Thyroid gland (tissue), 4 donors: ENCODE measurements at regions not wholly inside any gene's neighbourhood (a gene's known extent, or its start where the extent isn't known, plus 50 kb on each side); places are given as distances from the start of the nearest gene placed in this dataset.

ENCODE experiments used
- DNase-seq, 2 donors: peaks; one replicate each; pipeline ENCODE4 v3.0.0-alpha.2; 2019
- H3K27ac ChIP-seq, 3 donors: fragments of 200-600 bp; sonication (generic); 1 replicate in 2 of 3; 2 replicates in 1 of 3; pipeline ENCODE4 v1.5.1; 2016 to 2019; ENCODE audit warnings: mild to moderate bottlenecking in 1 of 3, moderate library complexity in 1 of 3
- H3K27me3 ChIP-seq: fragments of 200-600 bp; sonication (generic); one replicate; pipeline ENCODE4 v1.5.1; 2019
- H3K36me3 ChIP-seq, 2 donors: fragments of 200-600 bp; sonication (generic); one replicate each; pipeline ENCODE4 v1.5.1; 2016 to 2019
- H3K4me1 ChIP-seq, 2 donors: fragments of 200-600 bp; sonication (generic); one replicate each; pipeline ENCODE4 v1.5.1; 2017 to 2019
- H3K4me3 ChIP-seq, 3 donors: fragments of 200-600 bp; sonication (generic); replicated peaks in 1 of 3; 1 replicate in 2 of 3; 2 replicates in 1 of 3; pipeline ENCODE4 v1.5.1; 2016; ENCODE audit warnings: mild to moderate bottlenecking in 1 of 3
- H3K9me3 ChIP-seq: fragments of 200-600 bp; sonication (generic); one replicate; pipeline ENCODE4 v1.5.1; 2017
- POLR2A ChIP-seq, 2 donors: fragments of 450-650 bp; IDR thresholded peaks; one replicate each; pipeline ENCODE4 v1.6.1; 2017; ENCODE audit warnings: antibody characterized with exemption in 2 of 2, mild to moderate bottlenecking in 2 of 2, moderate library complexity in 1 of 2
- WGBS, 2 donors: methylation state at CpG; one replicate each; pipeline ENCODE4 v1.1.5; 2017; 5-methylcytosine and 5-hydroxymethylcytosine counted together
- intact Hi-C: fragments of 100-400 bp; cut with DNase I; formaldehyde crosslinking; loops from one replicate; pipeline ENCODE4 v1.15.1; 2023
- TF ChIP-seq, protein P1 (sequence below), 6 experiments: fragments of 200-600 bp in 3 of 6; fragments of 450-650 bp in 3 of 6; sonication (generic) in 3 of 6; IDR thresholded peaks; one replicate each; pipeline ENCODE4 v1.5.1; 2016 to 2019; ENCODE audit warnings: antibody characterized with exemption in 6 of 6, mild to moderate bottlenecking in 2 of 6, inconsistent platforms in 1 of 6, moderate library complexity in 1 of 6

DNA sequence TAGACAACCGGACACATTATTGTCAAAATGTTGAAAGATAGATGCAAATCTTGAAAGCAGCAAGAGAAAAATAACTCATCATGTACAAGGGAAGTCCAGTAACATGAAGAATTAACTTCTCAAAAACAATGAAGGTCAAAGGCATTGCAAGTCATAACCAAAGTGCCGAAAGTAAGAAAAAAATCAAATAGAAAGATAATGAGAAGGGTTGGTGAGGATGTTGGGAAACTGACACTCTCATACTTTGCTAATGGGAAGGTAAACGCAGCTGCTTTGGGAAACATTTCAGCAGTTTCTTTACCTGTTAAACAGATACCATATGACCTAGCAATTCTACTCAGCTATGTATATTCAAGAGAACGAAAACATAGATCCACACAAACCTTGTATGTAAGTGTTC, 303.0 kb downstream of the ARL4A start:
- intact Hi-C loops: no loop called here
- WGBS, 2 donors: 92 to 98% methylated on average over 4 of the region's 4 CpGs
- Histone ChIP-seq H3K4me1 (no peaks in the 10 kb centered on the region), H3K36me3 (no peaks in the 10 kb centered on the region), H3K27ac (no peak overlapping the region), H3K27me3 (no peaks in the 10 kb centered on the region), H3K4me3 (no peak overlapping the region), H3K9me3 (no peaks in the 10 kb centered on the region)
- DNase-seq: no peak
- TF ChIP-seq, protein P1, sequence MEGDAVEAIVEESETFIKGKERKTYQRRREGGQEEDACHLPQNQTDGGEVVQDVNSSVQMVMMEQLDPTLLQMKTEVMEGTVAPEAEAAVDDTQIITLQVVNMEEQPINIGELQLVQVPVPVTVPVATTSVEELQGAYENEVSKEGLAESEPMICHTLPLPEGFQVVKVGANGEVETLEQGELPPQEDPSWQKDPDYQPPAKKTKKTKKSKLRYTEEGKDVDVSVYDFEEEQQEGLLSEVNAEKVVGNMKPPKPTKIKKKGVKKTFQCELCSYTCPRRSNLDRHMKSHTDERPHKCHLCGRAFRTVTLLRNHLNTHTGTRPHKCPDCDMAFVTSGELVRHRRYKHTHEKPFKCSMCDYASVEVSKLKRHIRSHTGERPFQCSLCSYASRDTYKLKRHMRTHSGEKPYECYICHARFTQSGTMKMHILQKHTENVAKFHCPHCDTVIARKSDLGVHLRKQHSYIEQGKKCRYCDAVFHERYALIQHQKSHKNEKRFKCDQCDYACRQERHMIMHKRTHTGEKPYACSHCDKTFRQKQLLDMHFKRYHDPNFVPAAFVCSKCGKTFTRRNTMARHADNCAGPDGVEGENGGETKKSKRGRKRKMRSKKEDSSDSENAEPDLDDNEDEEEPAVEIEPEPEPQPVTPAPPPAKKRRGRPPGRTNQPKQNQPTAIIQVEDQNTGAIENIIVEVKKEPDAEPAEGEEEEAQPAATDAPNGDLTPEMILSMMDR (IDR thresholded peaks at IDR 0.05): no peak
- no peak for TF ChIP-seq POLR2A (IDR thresholded peaks at IDR 0.05)

DNA sequence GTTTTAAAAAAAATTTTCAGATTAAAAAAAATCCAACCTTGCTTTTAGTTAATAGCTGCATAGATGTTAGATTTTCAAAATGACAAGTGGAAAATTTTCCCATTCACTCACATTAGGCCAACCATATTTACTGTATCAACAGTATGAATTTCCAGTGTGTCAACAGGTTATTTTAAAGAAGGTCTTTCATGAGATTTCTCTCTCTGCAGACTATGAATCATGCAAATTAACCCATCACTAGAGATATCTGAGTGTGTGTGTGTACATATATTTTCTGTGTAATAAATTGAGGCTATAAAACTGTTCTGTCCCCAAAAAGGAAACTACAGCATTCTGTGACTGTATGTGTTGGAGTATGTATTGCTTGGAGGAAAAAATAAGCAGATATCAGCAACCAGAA, 305.6 kb downstream of the ARL4A start:
- intact Hi-C loops: no loop called here
- Histone ChIP-seq H3K36me3 (no peaks in the 10 kb centered on the region), H3K27ac (no peak overlapping the region), H3K9me3 (no peaks in the 10 kb centered on the region), H3K27me3 (no peaks in the 10 kb centered on the region), H3K4me1 (no peaks in the 10 kb centered on the region), H3K4me3 (no peak overlapping the region)
- TF ChIP-seq, protein P1 (IDR thresholded peaks at IDR 0.05): no peak
- TF ChIP-seq POLR2A (IDR thresholded peaks at IDR 0.05): no peak
- no peak for DNase-seq

DNA sequence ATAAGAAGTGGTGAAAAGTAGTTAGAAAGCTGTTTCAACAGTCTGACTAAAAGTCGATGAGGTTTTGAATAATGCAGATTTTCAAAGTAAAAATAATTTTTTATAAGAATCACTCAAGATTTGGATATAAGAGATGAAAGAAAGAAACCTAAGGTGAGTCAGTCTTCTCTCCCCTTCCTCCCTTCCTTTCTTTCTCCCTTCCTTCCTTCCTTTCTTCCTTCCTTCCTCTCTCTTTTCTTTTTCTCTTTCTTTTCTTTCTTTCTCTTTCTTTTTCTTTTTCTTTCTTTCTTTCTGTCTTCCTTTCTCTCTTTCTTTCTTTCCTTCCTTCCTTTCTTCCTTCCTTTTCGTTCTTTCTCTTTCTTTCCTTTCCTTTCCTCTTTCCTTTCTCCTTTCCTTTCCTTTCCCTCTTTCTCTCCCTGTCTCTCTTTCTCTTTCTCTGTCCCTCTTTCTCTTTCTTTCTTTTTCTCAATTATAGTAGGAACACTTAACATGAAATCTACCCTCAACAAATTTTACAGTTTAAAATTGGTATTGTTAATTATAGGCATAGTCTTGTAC, 308.6 kb downstream of the ARL4A start:
- DNase-seq: no peak
- 84 to 87% methylated on average over 2 of the region's 2 CpGs for WGBS, 2 donors

DNA sequence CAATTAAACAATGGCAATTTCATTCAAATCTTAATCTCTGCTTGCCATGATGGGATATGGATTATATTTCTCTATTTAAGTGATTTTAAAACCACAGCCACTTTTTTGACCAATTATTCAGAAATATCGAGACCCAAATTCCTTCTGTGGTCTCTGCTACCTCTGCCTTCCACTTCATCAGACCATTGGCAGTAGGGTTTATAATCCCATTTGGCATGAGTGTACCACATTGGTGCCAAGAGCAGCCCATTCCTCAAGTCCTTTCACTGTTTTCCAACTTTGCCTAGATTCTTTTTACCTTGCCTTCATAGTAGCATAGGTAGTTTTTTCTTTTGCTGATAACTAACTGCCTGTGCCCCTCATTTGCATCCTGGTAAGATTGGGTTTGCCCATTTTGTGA, 319.9 kb downstream of the ARL4A start:
- Histone ChIP-seq H3K36me3 (no peaks in the 10 kb centered on the region), H3K27me3 (no peaks in the 10 kb centered on the region), H3K4me1 (no peaks in the 10 kb centered on the region), H3K9me3 (no peaks in the 10 kb centered on the region), H3K27ac (no peak overlapping the region), H3K4me3 (no peak overlapping the region)
- DNase-seq: no peak
- intact Hi-C loops: no loop called here
- WGBS, 2 donors: 93 to 100% methylated on average over 1 of the region's 1 CpG
- no peak for TF ChIP-seq POLR2A (IDR thresholded peaks at IDR 0.05)
- TF ChIP-seq, protein P1 (IDR thresholded peaks at IDR 0.05): no peak

More for the DNA sequence above, 308.6 kb downstream of the ARL4A start:
- no peaks in the 10 kb centered on the region for H3K9me3 ChIP-seq
- no peaks in the 10 kb centered on the region for H3K36me3 ChIP-seq
- TF ChIP-seq, protein P1 (IDR thresholded peaks at IDR 0.05): no peak
- no peak for TF ChIP-seq POLR2A (IDR thresholded peaks at IDR 0.05)
- no peak overlapping the region for H3K4me3 ChIP-seq
- H3K27ac ChIP-seq: no peak overlapping the region
- H3K4me1 ChIP-seq: no peaks in the 10 kb centered on the region
- intact Hi-C loops: no loop called here
- no peaks in the 10 kb centered on the region for H3K27me3 ChIP-seq

DNA sequence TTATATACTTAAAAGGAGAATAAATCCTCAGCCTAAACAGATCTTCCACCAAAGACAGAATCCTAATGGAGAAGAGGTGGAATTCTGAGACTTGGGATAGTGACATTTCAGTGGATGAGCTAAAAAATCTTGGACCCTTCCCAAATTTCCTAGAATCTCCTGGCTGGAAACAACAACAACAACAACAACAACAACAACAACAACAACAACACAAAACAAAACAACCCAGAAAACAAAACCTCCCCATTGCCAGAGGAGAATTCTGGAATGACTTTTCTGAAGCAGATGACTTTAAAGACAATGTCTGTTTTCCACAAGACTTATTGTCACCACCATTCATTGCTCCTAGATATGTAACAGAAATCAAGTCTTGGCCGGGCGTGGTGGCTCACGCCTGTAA, 322.1 kb downstream of the ARL4A start:
- intact Hi-C loops: no loop called here
- Histone ChIP-seq H3K9me3 (no peaks in the 10 kb centered on the region), H3K36me3 (no peaks in the 10 kb centered on the region), H3K4me1 (no peaks in the 10 kb centered on the region), H3K4me3 (no peak overlapping the region), H3K27ac (no peak overlapping the region), H3K27me3 (no peaks in the 10 kb centered on the region)
- 90 to 92% methylated on average over 3 of the region's 3 CpGs for WGBS, 2 donors
- DNase-seq: no peak
- TF ChIP-seq, protein P1 (IDR thresholded peaks at IDR 0.05): no peak
- no peak for TF ChIP-seq POLR2A (IDR thresholded peaks at IDR 0.05)
